Keratinocyte (primary cell): ENCODE measurements at regions not wholly inside any gene's neighbourhood (a gene's known extent, or its start where the extent isn't known, plus 50 kb on each side); places are given as distances from the start of the nearest gene placed in this dataset.

ENCODE experiments used
- DNase-seq: peaks from one replicate; pipeline ENCODE4 v3.0.0-alpha.2; 2011; ENCODE audit warnings: low read depth, missing footprints, low spot score
- FAIRE-seq: peaks from 2 replicates; lab custom pipeline; 2011; peaks lifted over from hg19 to GRCh38; lab: Jason Lieb, UNC
- H2AFZ ChIP-seq: 2 replicates; pipeline ENCODE4 v1.6.0; 2012; ENCODE audit warnings: low read length, control low read depth, inconsistent platforms; ENCODE audit not compliant: control insufficient read depth
- H3K27ac ChIP-seq: 2 replicates; pipeline ENCODE4 v1.5.1; 2011; ENCODE audit warnings: low read length; ENCODE audit not compliant: control insufficient read depth, insufficient read depth
- H3K27me3 ChIP-seq: 3 replicates; pipeline ENCODE4 v1.6.0; 2011; ENCODE audit warnings: low read length; ENCODE audit not compliant: control insufficient read depth, insufficient read depth; ENCODE audit errors: extremely low read depth
- H3K36me3 ChIP-seq, 2 experiments: 2 replicates in 1 of 2; 3 replicates in 1 of 2; pipeline ENCODE4 v1.5.1; 2011; ENCODE audit warnings: low read length in 2 of 2, mild to moderate bottlenecking in 1 of 2; ENCODE audit not compliant: control insufficient read depth in 2 of 2, insufficient read depth in 2 of 2; ENCODE audit errors: extremely low read depth in 1 of 2
- H3K4me1 ChIP-seq: 3 replicates; pipeline ENCODE4 v1.5.1; 2011; ENCODE audit warnings: low read length; ENCODE audit not compliant: control insufficient read depth, insufficient read depth; ENCODE audit errors: extremely low read depth
- H3K4me2 ChIP-seq: 3 replicates; pipeline ENCODE4 v1.6.0; 2011; ENCODE audit warnings: low read depth, low read length; ENCODE audit not compliant: control insufficient read depth, insufficient read depth; ENCODE audit errors: extremely low read depth
- H3K4me3 ChIP-seq, 3 experiments: fragments of 200-600 bp in 1 of 3; sonication (generic) in 1 of 3; 2 replicates in 2 of 3; 3 replicates in 1 of 3; pipeline ENCODE4 v1.5.1; 2011 to 2016; ENCODE audit warnings: low read length in 3 of 3, mild to moderate bottlenecking in 3 of 3, control low read depth in 2 of 3, inconsistent platforms in 1 of 3, low read depth in 1 of 3, mixed read lengths in 1 of 3, mixed run types in 1 of 3, moderate library complexity in 1 of 3; ENCODE audit not compliant: control insufficient read depth in 2 of 3, insufficient read depth in 2 of 3; ENCODE audit errors: extremely low read depth in 1 of 3
- H3K79me2 ChIP-seq: 2 replicates; pipeline ENCODE4 v1.6.0; 2012; ENCODE audit warnings: low read length; ENCODE audit not compliant: control insufficient read depth, insufficient read depth
- H3K9ac ChIP-seq: 3 replicates; pipeline ENCODE4 v1.6.0; 2011; ENCODE audit warnings: low read length; ENCODE audit not compliant: control insufficient read depth, insufficient read depth; ENCODE audit errors: extremely low read depth
- H3K9me1 ChIP-seq: 3 replicates; pipeline ENCODE4 v1.6.0; 2011; ENCODE audit warnings: low read length; ENCODE audit not compliant: control insufficient read depth, insufficient read depth; ENCODE audit errors: extremely low read depth
- H3K9me3 ChIP-seq: 2 replicates; pipeline ENCODE4 v1.5.1; 2012; ENCODE audit warnings: low read depth, low read length; ENCODE audit not compliant: control insufficient read depth
- H4K20me1 ChIP-seq: 3 replicates; pipeline ENCODE4 v1.6.0; 2011; ENCODE audit warnings: low read length; ENCODE audit not compliant: control insufficient read depth, insufficient read depth; ENCODE audit errors: extremely low read depth
- EZH2 ChIP-seq: IDR thresholded peaks from one replicate; pipeline ENCODE4 v1.6.1; 2012; ENCODE audit warnings: inconsistent platforms, mild to moderate bottlenecking, low read length, moderate library complexity
- dilution Hi-C: fragments of 300-500 bp; cut with MboI; formaldehyde crosslinking; loops from one replicate; pipeline ENCODE4 v1.7.0; 2020; ENCODE audit warnings: low sequenced_read_pairs; ENCODE audit not compliant: extremely low pct_ligation_motif_present
- TF ChIP-seq, protein P1 (sequence below), 3 experiments: IDR thresholded peaks in 1 of 3; conservative IDR thresholded peaks in 1 of 3; optimal IDR thresholded peaks in 1 of 3; 2 replicates in 2 of 3; 3 replicates in 1 of 3; pipeline versions ENCODE3 to v1.5.1; 2011; ENCODE audit warnings: low read length in 3 of 3, mild to moderate bottlenecking in 3 of 3, moderate library complexity in 2 of 3, control low read depth in 1 of 3, inconsistent platforms in 1 of 3; ENCODE audit not compliant: insufficient read depth in 2 of 3; ENCODE audit errors: extremely low read depth in 1 of 3

DNA sequence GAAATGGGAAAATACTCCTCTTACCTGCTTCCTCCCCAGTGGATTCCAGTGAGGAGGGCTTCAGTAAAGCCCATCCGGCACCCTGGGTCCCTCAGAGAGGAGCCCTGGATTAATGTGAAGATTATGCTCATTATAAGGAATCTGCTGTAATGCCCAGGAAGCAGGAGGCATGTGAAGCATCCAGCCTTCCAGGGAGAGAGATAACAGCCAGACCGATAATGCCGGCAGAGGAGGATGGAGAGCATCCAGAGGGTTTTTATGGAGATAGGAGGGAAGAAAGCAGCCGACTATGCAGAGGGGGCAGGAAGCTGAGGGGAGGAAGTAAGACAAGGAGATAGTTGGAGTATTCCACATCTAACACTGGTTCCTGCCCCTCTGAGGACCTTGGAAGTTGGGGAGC lies 53.7 kb upstream of the TMEM132E start:
- H3K4me1 ChIP-seq: no peaks in the 10 kb centered on the region
- H4K20me1 ChIP-seq: no peaks in the 10 kb centered on the region
- H3K27me3 ChIP-seq: no peaks in the 10 kb centered on the region
- no peak for DNase-seq
- H3K27ac ChIP-seq: no peak overlapping the region
- no peak overlapping the region for H3K9ac ChIP-seq
- TF ChIP-seq, protein P1, sequence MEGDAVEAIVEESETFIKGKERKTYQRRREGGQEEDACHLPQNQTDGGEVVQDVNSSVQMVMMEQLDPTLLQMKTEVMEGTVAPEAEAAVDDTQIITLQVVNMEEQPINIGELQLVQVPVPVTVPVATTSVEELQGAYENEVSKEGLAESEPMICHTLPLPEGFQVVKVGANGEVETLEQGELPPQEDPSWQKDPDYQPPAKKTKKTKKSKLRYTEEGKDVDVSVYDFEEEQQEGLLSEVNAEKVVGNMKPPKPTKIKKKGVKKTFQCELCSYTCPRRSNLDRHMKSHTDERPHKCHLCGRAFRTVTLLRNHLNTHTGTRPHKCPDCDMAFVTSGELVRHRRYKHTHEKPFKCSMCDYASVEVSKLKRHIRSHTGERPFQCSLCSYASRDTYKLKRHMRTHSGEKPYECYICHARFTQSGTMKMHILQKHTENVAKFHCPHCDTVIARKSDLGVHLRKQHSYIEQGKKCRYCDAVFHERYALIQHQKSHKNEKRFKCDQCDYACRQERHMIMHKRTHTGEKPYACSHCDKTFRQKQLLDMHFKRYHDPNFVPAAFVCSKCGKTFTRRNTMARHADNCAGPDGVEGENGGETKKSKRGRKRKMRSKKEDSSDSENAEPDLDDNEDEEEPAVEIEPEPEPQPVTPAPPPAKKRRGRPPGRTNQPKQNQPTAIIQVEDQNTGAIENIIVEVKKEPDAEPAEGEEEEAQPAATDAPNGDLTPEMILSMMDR (optimal IDR thresholded peaks at IDR 0.05 in 1 of 3, IDR thresholded peaks at IDR 0.05 in 1 of 3, conservative IDR thresholded peaks at IDR 0.05 in 1 of 3; ENCODE audit: extremely low read depth in 1 of 3, insufficient read depth in 2 of 3, low read length in 3 of 3): no peak
- no peak for TF ChIP-seq EZH2
- H3K79me2 ChIP-seq: no peaks in the 10 kb centered on the region
- no peak overlapping the region for H3K4me2 ChIP-seq
- no peaks in the 10 kb centered on the region for H3K36me3 ChIP-seq
- H3K9me3 ChIP-seq: no peaks in the 10 kb centered on the region
- dilution Hi-C loops: no loop called here
- H2AFZ ChIP-seq: no peak overlapping the region
- no peaks in the 10 kb centered on the region for H3K9me1 ChIP-seq
- FAIRE-seq: no peak
- H3K4me3 ChIP-seq: no peak overlapping the region

DNA sequence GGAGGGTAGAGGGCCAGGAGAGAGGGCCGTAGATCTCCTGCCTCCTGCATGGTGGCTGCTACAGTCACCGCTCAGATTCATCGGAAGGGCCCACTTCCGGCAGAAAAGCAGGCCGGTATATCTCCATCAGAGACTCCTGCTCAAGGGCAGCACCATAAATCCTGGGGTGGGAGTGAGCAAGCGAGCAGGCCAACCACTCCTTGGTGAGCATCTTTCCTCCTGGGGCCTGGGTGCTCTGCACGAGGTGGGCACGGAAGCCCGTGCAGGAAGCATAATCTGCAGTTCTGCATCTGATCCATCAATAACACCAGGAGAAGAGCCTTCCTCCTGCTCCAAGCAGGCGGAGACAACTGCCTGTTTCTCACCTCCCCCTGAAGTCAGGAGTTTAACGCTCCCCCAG lies 57.4 kb upstream of the TMEM132E start:
- Histone ChIP-seq H3K79me2 (no peaks in the 10 kb centered on the region), H3K9me1 (no peaks in the 10 kb centered on the region), H3K9me3 (no peaks in the 10 kb centered on the region), H3K4me3 (no peak overlapping the region), H3K27ac (no peak overlapping the region), H3K36me3 (no peaks in the 10 kb centered on the region), H2AFZ (no peak overlapping the region), H3K27me3 (no peaks in the 10 kb centered on the region), H3K4me2 (no peak overlapping the region), H4K20me1 (no peaks in the 10 kb centered on the region), H3K9ac (no peak overlapping the region), H3K4me1 (no peaks in the 10 kb centered on the region)
- no peak for TF ChIP-seq EZH2
- TF ChIP-seq, protein P1 (optimal IDR thresholded peaks at IDR 0.05 in 1 of 3, IDR thresholded peaks at IDR 0.05 in 1 of 3, conservative IDR thresholded peaks at IDR 0.05 in 1 of 3; ENCODE audit: extremely low read depth in 1 of 3, insufficient read depth in 2 of 3, low read length in 3 of 3): no peak
- DNase-seq (no peak), FAIRE-seq (no peak)
- dilution Hi-C loops: loop anchor here (25.0 kb wide), 2 partner anchors 110 to 340 kb away; no protein-coding TSS in a partner anchor
